Lower leg skin (tissue), 4 donors: ENCODE measurements at regions not wholly inside any gene's neighbourhood (a gene's known extent, or its start where the extent isn't known, plus 50 kb on each side); places are given as distances from the start of the nearest gene placed in this dataset.

Experiments
- DNase-seq, 2 donors: peaks; one replicate each; pipeline ENCODE4 v3.0.0-alpha.2; 2019; ENCODE audit warnings: low spot score in 2 of 2
- H3K4me3 ChIP-seq: fragments of 200-600 bp; sonication (generic); 2 replicates; pipeline ENCODE4 v1.5.1; 2017; ENCODE audit warnings: mild to moderate bottlenecking, low read depth; ENCODE audit not compliant: poor library complexity, severe bottlenecking
- CTCF ChIP-seq, 3 donors: fragments of 450-650 bp; IDR thresholded peaks; one replicate each; pipeline ENCODE4 v1.5.1; 2016; ENCODE audit warnings: antibody characterized with exemption in 3 of 3, mild to moderate bottlenecking in 3 of 3, moderate library complexity in 2 of 3
- POLR2A ChIP-seq, 2 donors: fragments of 450-650 bp; IDR thresholded peaks; one replicate each; pipeline ENCODE4 v1.6.1; 2016 to 2017; ENCODE audit warnings: antibody characterized with exemption in 2 of 2, mild to moderate bottlenecking in 1 of 2, moderate library complexity in 1 of 2
- WGBS, 2 donors: methylation state at CpG; one replicate each; pipeline ENCODE4 v1.1.5; 2018; 5-methylcytosine and 5-hydroxymethylcytosine counted together
- intact Hi-C: fragments of 100-400 bp; cut with DNase I; formaldehyde crosslinking; loops from one replicate; pipeline ENCODE4 v1.15.0; 2023; ENCODE audit warnings: low total_unique reads

DNA sequence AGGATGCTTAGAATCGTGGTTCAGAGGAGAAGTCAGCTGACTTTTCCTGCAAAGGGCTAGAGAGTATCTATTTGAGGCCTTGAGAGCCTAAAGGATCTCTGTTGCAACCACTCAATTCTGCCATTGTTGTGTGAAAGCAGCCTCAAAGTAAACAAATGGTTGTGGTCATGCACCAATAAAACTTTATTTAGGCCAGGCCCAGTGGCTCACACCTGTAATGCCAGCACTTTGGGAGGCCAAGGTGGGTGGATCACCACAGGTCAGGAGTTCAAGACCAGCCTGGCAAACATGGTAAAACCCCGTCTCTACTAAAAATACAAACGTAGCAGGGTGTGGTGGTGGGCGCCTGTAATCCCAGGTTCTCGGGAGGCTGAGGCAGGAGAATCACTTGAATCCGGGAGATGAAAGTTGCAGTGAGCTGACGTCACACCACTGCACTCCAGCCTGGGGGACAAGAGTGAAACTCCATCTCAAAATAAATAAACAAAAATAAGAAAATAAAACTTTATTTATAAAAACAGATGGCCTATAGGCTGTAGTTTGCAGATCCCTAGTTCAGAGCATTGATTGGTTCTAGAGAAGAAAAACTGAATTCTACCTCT, 135.9 kb upstream of the KLF4 start:
- no peak overlapping the region for H3K4me3 ChIP-seq
- TF ChIP-seq POLR2A (IDR thresholded peaks at IDR 0.05) (no peak), CTCF (IDR thresholded peaks at IDR 0.05) (no peak)
- 95 to 98% methylated on average over 7 of the region's 7 CpGs for WGBS, 2 donors
- no peak for DNase-seq
- intact Hi-C loops: no loop called here

GRCh38 chr9:107624234-107624948, 134.8 kb upstream of the KLF4 start:
- 52 to 56% methylated on average over 13 to 15 of the region's 15 CpGs for WGBS, 2 donors

GRCh38 chr9:107621436-107621835, 131.9 kb upstream of the KLF4 start:
- WGBS, 2 donors: 88 to 93% methylated on average over 4 of the region's 4 CpGs
- DNase-seq: no peak
- intact Hi-C loops: no loop called here
- TF ChIP-seq CTCF (IDR thresholded peaks at IDR 0.05): no peak
- no peak for TF ChIP-seq POLR2A (IDR thresholded peaks at IDR 0.05)
- no peak overlapping the region for H3K4me3 ChIP-seq

More at GRCh38 chr9:107624234-107624948, 134.8 kb upstream of the KLF4 start:
- TF ChIP-seq POLR2A (IDR thresholded peaks at IDR 0.05) (no peak), CTCF (IDR thresholded peaks at IDR 0.05) (no peak)
- DNase-seq: peak in 1 of 2 donors; percentile 88
- intact Hi-C loops: no loop called here
- no peak overlapping the region for H3K4me3 ChIP-seq

GRCh38 chr9:107620801-107621200, 131.2 kb upstream of the KLF4 start:
- intact Hi-C loops: no loop called here
- no peak overlapping the region for H3K4me3 ChIP-seq
- WGBS, 2 donors: 42 to 55% methylated on average over 7 of the region's 7 CpGs
- no peak for DNase-seq
- TF ChIP-seq CTCF (IDR thresholded peaks at IDR 0.05) (no peak), POLR2A (IDR thresholded peaks at IDR 0.05) (no peak)

DNA sequence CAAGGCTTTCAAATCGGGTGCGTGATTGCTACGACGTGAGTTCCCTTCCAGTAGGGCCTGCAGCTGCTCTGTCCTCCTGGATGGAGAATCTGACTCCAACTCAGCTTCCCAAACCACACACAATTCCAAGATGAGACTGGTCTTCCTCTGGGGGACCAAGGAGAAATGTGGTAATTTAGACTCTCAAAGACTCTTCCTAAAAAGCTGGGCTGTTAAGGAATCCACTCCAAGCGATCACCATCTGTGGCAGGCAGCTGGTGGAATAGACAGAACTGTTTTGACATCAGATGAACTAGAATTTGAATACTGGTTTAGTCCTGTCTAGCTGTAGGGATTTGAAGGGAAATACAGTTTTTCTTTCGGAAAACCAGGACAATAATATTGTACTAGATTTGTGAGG, 130.7 kb upstream of the KLF4 start:
- intact Hi-C loops: no loop called here
- DNase-seq: no peak
- H3K4me3 ChIP-seq: no peak overlapping the region
- TF ChIP-seq POLR2A (IDR thresholded peaks at IDR 0.05) (no peak), CTCF (IDR thresholded peaks at IDR 0.05) (no peak)
- 89% methylated on average over 6 of the region's 6 CpGs for WGBS, 2 donors
